PC-3 (cell line): ENCODE measurements at regions not wholly inside any gene's neighbourhood (a gene's known extent, or its start where the extent isn't known, plus 50 kb on each side); places are given as distances from the start of the nearest gene placed in this dataset.

Source experiments
- ATAC-seq: fragments of 200-7000 bp; cut with Tn5 transposase; 2 replicates; pipeline ENCODE4 v1.9.1; 2020; ENCODE audit warnings: mild to moderate bottlenecking, moderate library complexity
- BruUV-seq: library from RNA; stranded (reverse); fragments of 400-500 nt; replicated peaks from 2 replicates; lab custom pipeline; 2021; lab: Mats Ljungman, UMichigan
- CTCF ChIA-PET: fragments of 300-600 bp; sonication (Branson Sonifier 250); formaldehyde crosslinking; loops from one replicate; lab custom pipeline; 2022; ENCODE audit warnings: antibody characterized with exemption; lab: Charles Lee
- POLR2A ChIA-PET: fragments of 300-600 bp; sonication (Branson Sonifier 250); formaldehyde crosslinking; loops from one replicate; lab custom pipeline; 2022; ENCODE audit warnings: antibody characterized with exemption; ENCODE audit not compliant: unreplicated experiment; lab: Charles Lee
- DNase-seq: peaks from one replicate; pipeline ENCODE4 v3.0.0-alpha.2; 2015
- H2AFZ ChIP-seq: fragments of 300-600 bp; sonication (generic); 2 replicates; pipeline ENCODE4 v1.6.0; 2016; ENCODE audit warnings: antibody characterized with exemption, low read length
- H3F3A ChIP-seq: fragments of 300-600 bp; sonication (generic); one replicate; pipeline ENCODE4 v1.6.0; 2017; ENCODE audit warnings: antibody characterized with exemption, low read length, control low read depth, mild to moderate bottlenecking; ENCODE audit not compliant: unreplicated experiment
- H3K27ac ChIP-seq: fragments of 300-600 bp; sonication (generic); 2 replicates; pipeline ENCODE4 v1.5.1; 2016; ENCODE audit warnings: mild to moderate bottlenecking, low read length
- H3K27me3 ChIP-seq: fragments of 300-600 bp; sonication (generic); 2 replicates; pipeline ENCODE4 v1.6.1; 2016; ENCODE audit warnings: low read length, mixed read lengths
- H3K36me3 ChIP-seq: fragments of 300-600 bp; sonication (generic); 2 replicates; pipeline ENCODE4 v1.6.1; 2016; ENCODE audit warnings: low read depth, mixed run types, low read length, mixed read lengths
- H3K4me1 ChIP-seq: fragments of 300-600 bp; sonication (generic); 2 replicates; pipeline ENCODE4 v1.5.1; 2016; ENCODE audit warnings: low read length; ENCODE audit not compliant: insufficient read depth
- H3K4me2 ChIP-seq: fragments of 300-600 bp; sonication (generic); 2 replicates; pipeline ENCODE4 v1.6.0; 2016; ENCODE audit warnings: low read length
- H3K4me3 ChIP-seq: fragments of 300-600 bp; sonication (generic); 2 replicates; pipeline ENCODE4 v1.5.1; 2016; ENCODE audit warnings: mild to moderate bottlenecking, low read length, mixed read lengths
- H3K79me2 ChIP-seq: fragments of 300-600 bp; sonication (generic); 2 replicates; pipeline ENCODE4 v1.6.1; 2017; ENCODE audit warnings: low read length, mixed read lengths
- H3K9ac ChIP-seq: fragments of 300-600 bp; sonication (generic); 2 replicates; pipeline ENCODE4 v1.6.0; 2016; ENCODE audit warnings: mild to moderate bottlenecking, low read length
- H3K9me2 ChIP-seq: fragments of 300-600 bp; sonication (generic); replicated peaks from 2 replicates; pipeline ENCODE4 v1.6.1; 2016; ENCODE audit warnings: mixed run types, low read length, mixed read lengths
- H3K9me3 ChIP-seq: fragments of 300-600 bp; sonication (generic); 2 replicates; pipeline ENCODE4 v1.6.1; 2016; ENCODE audit warnings: low read length, mixed read lengths
- H4K20me1 ChIP-seq: fragments of 300-600 bp; sonication (generic); 2 replicates; pipeline ENCODE4 v1.6.1; 2016; ENCODE audit warnings: low read length, mixed read lengths
- EZH2 ChIP-seq: fragments of 300-600 bp; sonication (generic); IDR thresholded peaks from one replicate; pipeline ENCODE4 v1.6.1; 2017; ENCODE audit warnings: antibody characterized with exemption, mild to moderate bottlenecking, low read length; ENCODE audit not compliant: unreplicated experiment
- EZH2phosphoT487 ChIP-seq: fragments of 300-600 bp; sonication (generic); IDR thresholded peaks from 2 replicates; pipeline ENCODE4 v1.6.1; 2018; ENCODE audit warnings: mild to moderate bottlenecking, antibody characterized with exemption, low read length, borderline replicate concordance
- intact Hi-C: fragments of 100-400 bp; cut with micrococcal nuclease; formaldehyde crosslinking; loops from 2 replicates; pipeline ENCODE4 v1.9.0; 2023
- TF ChIP-seq, protein P1 (sequence below): fragments of 300-600 bp; sonication (generic); conservative IDR thresholded peaks from 2 replicates; pipeline ENCODE4 v1.5.1; 2017; ENCODE audit warnings: antibody characterized with exemption, low read depth, mild to moderate bottlenecking, low read length

DNA sequence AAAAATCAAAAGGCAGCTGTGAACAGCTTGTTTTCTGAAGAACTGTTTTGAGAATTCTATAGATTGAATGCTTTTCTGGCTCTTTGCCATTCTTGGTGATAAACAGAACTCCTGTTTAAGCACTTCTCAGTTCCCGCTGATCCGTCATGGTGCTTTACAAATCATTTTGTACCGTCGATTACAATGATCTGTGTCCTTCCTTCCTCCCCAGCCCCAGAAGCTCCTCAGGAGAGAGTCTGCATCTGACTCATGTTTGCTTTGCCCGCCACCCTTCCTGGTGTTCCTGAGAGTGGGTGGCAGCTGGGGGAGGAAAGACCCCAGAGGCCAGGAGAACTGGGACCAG lies 538.6 kb upstream of the MARCKS start:
- no peak for DNase-seq
- no peaks in the 10 kb centered on the region for H4K20me1 ChIP-seq
- H3K27ac ChIP-seq = no peak overlapping the region
- no TSS peak for BruUV-seq
- no peak overlapping the region for H3K4me2 ChIP-seq
- H3K27me3 ChIP-seq = no peaks in the 10 kb centered on the region
- ATAC-seq = peak; percentile 38; the same call in 1 of the 2 replicates
- H2AFZ ChIP-seq = peak overlapping the region; percentile 34; the same call in 1 of the 2 replicates
- no peaks in the 10 kb centered on the region for H3K9me3 ChIP-seq
- H3K36me3 ChIP-seq = no peaks in the 10 kb centered on the region
- no peak overlapping the region for H3K4me3 ChIP-seq
- ChIA-PET POLR2A (no interaction called here), CTCF (interaction anchor here (0.6 kb wide), 1 partner anchor 595 kb away, joined by 4 read pairs; no protein-coding TSS in a partner anchor)
- TF ChIP-seq, protein P1, sequence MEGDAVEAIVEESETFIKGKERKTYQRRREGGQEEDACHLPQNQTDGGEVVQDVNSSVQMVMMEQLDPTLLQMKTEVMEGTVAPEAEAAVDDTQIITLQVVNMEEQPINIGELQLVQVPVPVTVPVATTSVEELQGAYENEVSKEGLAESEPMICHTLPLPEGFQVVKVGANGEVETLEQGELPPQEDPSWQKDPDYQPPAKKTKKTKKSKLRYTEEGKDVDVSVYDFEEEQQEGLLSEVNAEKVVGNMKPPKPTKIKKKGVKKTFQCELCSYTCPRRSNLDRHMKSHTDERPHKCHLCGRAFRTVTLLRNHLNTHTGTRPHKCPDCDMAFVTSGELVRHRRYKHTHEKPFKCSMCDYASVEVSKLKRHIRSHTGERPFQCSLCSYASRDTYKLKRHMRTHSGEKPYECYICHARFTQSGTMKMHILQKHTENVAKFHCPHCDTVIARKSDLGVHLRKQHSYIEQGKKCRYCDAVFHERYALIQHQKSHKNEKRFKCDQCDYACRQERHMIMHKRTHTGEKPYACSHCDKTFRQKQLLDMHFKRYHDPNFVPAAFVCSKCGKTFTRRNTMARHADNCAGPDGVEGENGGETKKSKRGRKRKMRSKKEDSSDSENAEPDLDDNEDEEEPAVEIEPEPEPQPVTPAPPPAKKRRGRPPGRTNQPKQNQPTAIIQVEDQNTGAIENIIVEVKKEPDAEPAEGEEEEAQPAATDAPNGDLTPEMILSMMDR = no peak
- TF ChIP-seq EZH2phosphoT487 = no peak
- TF ChIP-seq EZH2 = no peak
- no peak overlapping the region for H3K9ac ChIP-seq
- H3K4me1 ChIP-seq = no peaks in the 10 kb centered on the region
- H3F3A ChIP-seq = no peaks in the 10 kb centered on the region
- no peaks in the 10 kb centered on the region for H3K79me2 ChIP-seq
- H3K9me2 ChIP-seq = no peaks in the 10 kb centered on the region
- intact Hi-C loops = no loop called here

DNA sequence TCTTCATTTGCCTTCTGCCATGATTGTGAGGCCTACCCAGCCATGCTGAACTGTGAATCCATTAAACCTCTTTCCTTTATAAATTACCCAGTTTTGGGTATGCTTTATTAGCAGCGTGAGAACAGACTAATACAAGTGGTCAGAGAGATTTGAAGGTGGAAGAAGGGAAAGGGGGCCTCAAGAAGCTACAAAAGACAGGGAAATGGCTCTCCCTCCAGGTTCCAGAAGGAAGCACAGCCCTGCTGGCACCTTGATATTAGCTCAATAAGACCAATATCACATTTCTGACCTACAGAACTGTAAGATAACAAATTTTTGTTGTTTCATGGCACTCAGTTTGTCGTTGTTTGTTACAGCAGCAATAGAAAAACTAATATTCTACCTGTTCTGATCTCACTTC lies 536.5 kb upstream of the MARCKS start:
- Histone ChIP-seq H2AFZ (no peak overlapping the region), H3K79me2 (no peaks in the 10 kb centered on the region), H3K4me3 (no peak overlapping the region), H3K4me1 (no peaks in the 10 kb centered on the region), H3K9me3 (no peaks in the 10 kb centered on the region), H4K20me1 (no peaks in the 10 kb centered on the region), H3K27me3 (no peaks in the 10 kb centered on the region), H3K36me3 (no peaks in the 10 kb centered on the region), H3K27ac (no peak overlapping the region), H3K4me2 (no peak overlapping the region), H3F3A (no peaks in the 10 kb centered on the region), H3K9ac (no peak overlapping the region), H3K9me2 (no peaks in the 10 kb centered on the region)
- intact Hi-C loops = no loop called here
- ATAC-seq = no peak
- DNase-seq = no peak
- TF ChIP-seq EZH2 = no peak
- TF ChIP-seq, protein P1 = no peak
- TF ChIP-seq EZH2phosphoT487 = no peak
- ChIA-PET CTCF (no interaction called here), POLR2A (no interaction called here)
- no TSS peak for BruUV-seq

DNA sequence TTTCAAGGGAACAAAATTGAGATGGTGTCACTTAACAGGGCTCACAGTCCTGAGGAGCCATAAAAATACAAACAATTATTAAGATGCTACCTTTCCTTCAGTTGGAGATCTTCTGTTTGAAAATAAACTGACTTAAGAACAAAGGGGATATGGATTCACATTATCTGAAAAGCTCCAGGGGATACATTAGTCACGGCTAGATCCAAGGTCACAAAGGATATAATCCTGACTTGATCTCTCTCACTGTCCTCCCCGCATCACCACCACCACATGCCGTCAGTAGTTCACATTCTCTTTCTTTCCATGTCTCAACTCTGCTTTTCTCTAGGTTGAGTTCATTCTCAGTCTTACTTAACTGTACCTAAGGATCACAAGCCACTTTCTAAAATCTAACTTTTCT lies 530.4 kb upstream of the MARCKS start:
- H4K20me1 ChIP-seq = no peaks in the 10 kb centered on the region
- no TSS peak for BruUV-seq
- H3K4me2 ChIP-seq = no peak overlapping the region
- ATAC-seq (no peak), DNase-seq (no peak)
- H3F3A ChIP-seq = no peaks in the 10 kb centered on the region
- no peak overlapping the region for H3K4me3 ChIP-seq
- H3K9me3 ChIP-seq = no peaks in the 10 kb centered on the region
- no peaks in the 10 kb centered on the region for H3K4me1 ChIP-seq
- TF ChIP-seq, protein P1 = no peak
- TF ChIP-seq EZH2 = no peak
- no peak for TF ChIP-seq EZH2phosphoT487
- H3K9ac ChIP-seq = no peak overlapping the region
- no peaks in the 10 kb centered on the region for H3K27me3 ChIP-seq
- intact Hi-C loops = no loop called here
- H3K9me2 ChIP-seq = no peaks in the 10 kb centered on the region
- ChIA-PET CTCF (no interaction called here), POLR2A (no interaction called here)
- no peaks in the 10 kb centered on the region for H3K79me2 ChIP-seq
- no peak overlapping the region for H3K27ac ChIP-seq
- H2AFZ ChIP-seq = no peak overlapping the region
- H3K36me3 ChIP-seq = no peaks in the 10 kb centered on the region
